Endothelial cell of umbilical vein (primary cell): ENCODE measurements at regions not wholly inside any gene's neighbourhood (a gene's known extent, or its start where the extent isn't known, plus 50 kb on each side); places are given as distances from the start of the nearest gene placed in this dataset.

ENCODE experiments used
- EZH2 ChIP-seq: IDR thresholded peaks from 2 replicates; pipeline ENCODE4 v1.6.1; 2012; ENCODE audit warnings: borderline replicate concordance, low read depth, mild to moderate bottlenecking, moderate library complexity, low read length, inconsistent platforms; ENCODE audit not compliant: severe bottlenecking
- FOS ChIP-seq: IDR thresholded peaks from 2 replicates; pipeline ENCODE4 v1.6.1; 2011; ENCODE audit warnings: mild to moderate bottlenecking, low read length, moderate library complexity, borderline replicate concordance; ENCODE audit not compliant: insufficient read depth
- POLR2A ChIP-seq: IDR thresholded peaks from 2 replicates; pipeline ENCODE4 v1.6.1; 2012; ENCODE audit warnings: low read depth, mild to moderate bottlenecking, control low read depth, low read length
- POLR2AphosphoS5 ChIP-seq: IDR thresholded peaks from 2 replicates; pipeline ENCODE4 v1.6.1; 2012; ENCODE audit warnings: low read depth, mild to moderate bottlenecking, control low read depth, low read length, moderate library complexity; ENCODE audit not compliant: insufficient read depth
- TF ChIP-seq, protein P1 (sequence below), 2 donors: IDR thresholded peaks; 1 replicate in 1 of 2; 2 replicates in 1 of 2; pipeline ENCODE4 v1.5.1; 2011; ENCODE audit warnings: low read length in 2 of 2, mild to moderate bottlenecking in 2 of 2, moderate library complexity in 2 of 2, control low read depth in 1 of 2, inconsistent platforms in 1 of 2, low read depth in 1 of 2; ENCODE audit not compliant: insufficient read depth in 1 of 2; ENCODE audit errors: extremely low read depth in 1 of 2
- TF ChIP-seq, protein P2 (sequence below): IDR thresholded peaks from 2 replicates; pipeline ENCODE4 v1.6.1; 2011; ENCODE audit not compliant: insufficient read depth, insufficient read length

DNA sequence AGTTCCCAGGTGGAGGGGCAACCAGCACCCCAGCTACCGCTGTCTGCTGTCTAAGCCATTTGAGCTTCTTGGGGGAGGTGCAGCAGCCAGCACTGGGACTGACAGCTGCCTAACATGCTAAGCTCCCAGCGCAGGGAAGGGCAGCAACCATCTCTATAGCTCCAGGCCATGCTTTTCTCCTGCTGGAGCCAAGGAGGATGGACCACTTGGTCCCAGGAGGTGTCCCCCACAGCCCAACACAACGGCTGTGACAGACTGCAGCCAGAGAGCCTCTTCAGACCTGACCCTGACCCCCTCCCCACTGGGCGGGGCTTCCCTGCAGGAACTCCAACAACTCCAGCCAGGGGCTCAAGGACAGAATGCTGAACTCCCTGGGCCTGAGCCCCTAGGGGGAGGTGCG, 370.6 kb upstream of the REG3G start:
- TF ChIP-seq, protein P1, sequence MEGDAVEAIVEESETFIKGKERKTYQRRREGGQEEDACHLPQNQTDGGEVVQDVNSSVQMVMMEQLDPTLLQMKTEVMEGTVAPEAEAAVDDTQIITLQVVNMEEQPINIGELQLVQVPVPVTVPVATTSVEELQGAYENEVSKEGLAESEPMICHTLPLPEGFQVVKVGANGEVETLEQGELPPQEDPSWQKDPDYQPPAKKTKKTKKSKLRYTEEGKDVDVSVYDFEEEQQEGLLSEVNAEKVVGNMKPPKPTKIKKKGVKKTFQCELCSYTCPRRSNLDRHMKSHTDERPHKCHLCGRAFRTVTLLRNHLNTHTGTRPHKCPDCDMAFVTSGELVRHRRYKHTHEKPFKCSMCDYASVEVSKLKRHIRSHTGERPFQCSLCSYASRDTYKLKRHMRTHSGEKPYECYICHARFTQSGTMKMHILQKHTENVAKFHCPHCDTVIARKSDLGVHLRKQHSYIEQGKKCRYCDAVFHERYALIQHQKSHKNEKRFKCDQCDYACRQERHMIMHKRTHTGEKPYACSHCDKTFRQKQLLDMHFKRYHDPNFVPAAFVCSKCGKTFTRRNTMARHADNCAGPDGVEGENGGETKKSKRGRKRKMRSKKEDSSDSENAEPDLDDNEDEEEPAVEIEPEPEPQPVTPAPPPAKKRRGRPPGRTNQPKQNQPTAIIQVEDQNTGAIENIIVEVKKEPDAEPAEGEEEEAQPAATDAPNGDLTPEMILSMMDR (IDR thresholded peaks at IDR 0.05; ENCODE audit: extremely low read depth in 1 of 2, insufficient read depth in 1 of 2, low read depth in 1 of 2, low read length in 2 of 2): no peak
- TF ChIP-seq, protein P2, sequence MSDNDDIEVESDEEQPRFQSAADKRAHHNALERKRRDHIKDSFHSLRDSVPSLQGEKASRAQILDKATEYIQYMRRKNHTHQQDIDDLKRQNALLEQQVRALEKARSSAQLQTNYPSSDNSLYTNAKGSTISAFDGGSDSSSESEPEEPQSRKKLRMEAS: no peak
- TF ChIP-seq POLR2A: no peak
- TF ChIP-seq POLR2AphosphoS5: no peak
- TF ChIP-seq EZH2: no peak
- TF ChIP-seq FOS: no peak
